Endodermal cell (in vitro differentiated cells): ENCODE measurements at regions not wholly inside any gene's neighbourhood (a gene's known extent, or its start where the extent isn't known, plus 50 kb on each side); places are given as distances from the start of the nearest gene placed in this dataset.

ENCODE experiments used
- DNase-seq: peaks from one replicate; pipeline ENCODE4 v3.0.0-alpha.2; 2017
- H3K27ac ChIP-seq: 2 replicates; pipeline ENCODE4 v1.5.1; 2013; ENCODE audit warnings: mild to moderate bottlenecking, low read depth, low read length, moderate library complexity
- H3K27me3 ChIP-seq: 2 replicates; pipeline ENCODE4 v1.6.1; 2013; ENCODE audit warnings: mild to moderate bottlenecking, low read length, moderate library complexity; ENCODE audit not compliant: insufficient read depth, control insufficient read depth, poor library complexity, severe bottlenecking
- H3K36me3 ChIP-seq: 2 replicates; pipeline ENCODE4 v1.7.0; 2013; ENCODE audit warnings: mild to moderate bottlenecking, low read length, moderate library complexity; ENCODE audit not compliant: control insufficient read depth, insufficient read depth
- H3K4me1 ChIP-seq: one replicate; pipeline ENCODE4 v1.7.0; 2013; ENCODE audit warnings: low read length; ENCODE audit not compliant: control insufficient read depth, insufficient read depth
- H3K4me3 ChIP-seq: 2 replicates; pipeline ENCODE4 v1.5.1; 2013; ENCODE audit warnings: mild to moderate bottlenecking, low read length, moderate library complexity
- H3K9ac ChIP-seq: 2 replicates; pipeline ENCODE4 v1.6.1; 2013; ENCODE audit warnings: mild to moderate bottlenecking, low read length, moderate library complexity; ENCODE audit not compliant: poor library complexity, severe bottlenecking; ENCODE audit errors: extremely low read depth
- H3K9me3 ChIP-seq: 2 replicates; pipeline ENCODE4 v1.6.1; 2013; ENCODE audit warnings: mild to moderate bottlenecking, low read length, moderate library complexity; ENCODE audit not compliant: control insufficient read depth
- H3K27ac Mint-ChIP-seq: 2 replicates; pipeline ENCODE4 v1.8.0; 2020; ENCODE audit warnings: mixed read lengths
- H3K27me3 Mint-ChIP-seq: 2 replicates; pipeline ENCODE4 v1.8.0; 2021; ENCODE audit warnings: mild to moderate bottlenecking, mixed read lengths; ENCODE audit not compliant: insufficient read depth
- H3K36me3 Mint-ChIP-seq: 2 replicates; pipeline ENCODE4 v1.8.0; 2020; ENCODE audit warnings: low read depth, mixed read lengths
- H3K4me1 Mint-ChIP-seq: 2 replicates; pipeline ENCODE4 v1.8.0; 2020; ENCODE audit warnings: mixed read lengths
- H3K4me3 Mint-ChIP-seq: 2 replicates; pipeline ENCODE4 v1.8.0; 2020; ENCODE audit warnings: mild to moderate bottlenecking, moderate library complexity, mixed read lengths
- H3K9me3 Mint-ChIP-seq: 2 replicates; pipeline ENCODE4 v1.8.0; 2020; ENCODE audit warnings: mild to moderate bottlenecking, mixed read lengths
- CTCF ChIP-seq: fragments of 200-600 bp; sonication (generic); conservative IDR thresholded peaks from 2 replicates; pipeline ENCODE4 v1.5.0; 2021; ENCODE audit warnings: antibody characterized with exemption, mild to moderate bottlenecking
- WGBS, 2 experiments: methylation state at CpG; one replicate each; pipeline versions ENCODE4 v1.1.5 to v1.1.7; 2013; ENCODE audit warnings: missing lambda C conversion rate in 2 of 2, mixed read lengths in 1 of 2; ENCODE audit not compliant: insufficient coverage in 1 of 2, insufficient read length in 1 of 2; 5-methylcytosine and 5-hydroxymethylcytosine counted together

- H3K36me3 ChIP-seq: no peaks in the 10 kb centered on the region
- Mint-ChIP-seq H3K27ac (no peak overlapping the region), H3K4me1 (peaks cover 53% of the 10 kb centered on the region), H3K27me3 (peaks cover 19% of the 10 kb centered on the region), H3K9me3 (no peaks in the 10 kb centered on the region), H3K4me3 (no peak overlapping the region), H3K36me3 (no peaks in the 10 kb centered on the region)
- no peak for TF ChIP-seq CTCF
- H3K9ac ChIP-seq: no peak overlapping the region
- H3K27me3 ChIP-seq: no peaks in the 10 kb centered on the region
- 75 to 90% methylated on average over 1 to 2 of the region's 2 CpGs for WGBS, 2 experiments
- H3K9me3 ChIP-seq: no peaks in the 10 kb centered on the region
- H3K4me1 ChIP-seq: peaks cover 23% of the 10 kb centered on the region
- no peak overlapping the region for H3K27ac ChIP-seq
- no peak for DNase-seq
- H3K4me3 ChIP-seq: no peak overlapping the region
Observed at GRCh38 chr2:204225671-204226073, 289.1 kb downstream of the ICOS start.

- 94 to 96% methylated on average over 8 to 9 of the region's 9 CpGs for WGBS, 2 experiments
Observed at GRCh38 chr2:204226305-204226880, 289.8 kb downstream of the ICOS start.

GRCh38 chr2:204228169-204228886 lies 291.8 kb downstream of the ICOS start:
- H3K36me3 Mint-ChIP-seq: no peaks in the 10 kb centered on the region
- Histone ChIP-seq H3K27me3 (no peaks in the 10 kb centered on the region), H3K9ac (no peak overlapping the region), H3K4me1 (peaks cover 16% of the 10 kb centered on the region), H3K27ac (peak overlapping the region; percentile 2), H3K36me3 (no peaks in the 10 kb centered on the region), H3K9me3 (no peaks in the 10 kb centered on the region), H3K4me3 (peak overlapping the region; percentile 19)
- peaks cover 46% of the 10 kb centered on the region for H3K4me1 Mint-ChIP-seq
- DNase-seq: peak; percentile 64
- peaks cover 21% of the 10 kb centered on the region for H3K27me3 Mint-ChIP-seq
- peak overlapping the region; percentile 4 for H3K4me3 Mint-ChIP-seq
- WGBS, 2 experiments: 30 to 36% methylated on average over 5 to 8 of the region's 8 CpGs
- peak overlapping the region; percentile 9 for H3K27ac Mint-ChIP-seq
- no peaks in the 10 kb centered on the region for H3K9me3 Mint-ChIP-seq
- no peak for TF ChIP-seq CTCF

More at GRCh38 chr2:204226305-204226880, 289.8 kb downstream of the ICOS start:
- Mint-ChIP-seq H3K36me3 (no peaks in the 10 kb centered on the region), H3K27me3 (peaks cover 20% of the 10 kb centered on the region), H3K4me1 (peaks cover 53% of the 10 kb centered on the region), H3K27ac (no peak overlapping the region), H3K4me3 (no peak overlapping the region), H3K9me3 (no peaks in the 10 kb centered on the region)
- Histone ChIP-seq H3K9me3 (no peaks in the 10 kb centered on the region), H3K9ac (no peak overlapping the region), H3K27me3 (no peaks in the 10 kb centered on the region), H3K27ac (no peak overlapping the region), H3K4me1 (peaks cover 23% of the 10 kb centered on the region), H3K36me3 (no peaks in the 10 kb centered on the region), H3K4me3 (no peak overlapping the region)
- DNase-seq: no peak
- no peak for TF ChIP-seq CTCF
